ENCODE measurements at regions not wholly inside any gene's neighbourhood (a gene's known extent, or its start where the extent isn't known, plus 50 kb on each side); places are given as distances from the start of the nearest gene placed in this dataset.

- no peak for DNase-seq (ENCODE audit: low spot score)
Observed at GRCh38 chr14:104319491-104320241, 181.3 kb downstream of the KIF26A start.

GRCh38 chr14:104320611-104321086 lies 182.3 kb downstream of the KIF26A start:
- DNase-seq (ENCODE audit: low spot score), result no peak

DNA sequence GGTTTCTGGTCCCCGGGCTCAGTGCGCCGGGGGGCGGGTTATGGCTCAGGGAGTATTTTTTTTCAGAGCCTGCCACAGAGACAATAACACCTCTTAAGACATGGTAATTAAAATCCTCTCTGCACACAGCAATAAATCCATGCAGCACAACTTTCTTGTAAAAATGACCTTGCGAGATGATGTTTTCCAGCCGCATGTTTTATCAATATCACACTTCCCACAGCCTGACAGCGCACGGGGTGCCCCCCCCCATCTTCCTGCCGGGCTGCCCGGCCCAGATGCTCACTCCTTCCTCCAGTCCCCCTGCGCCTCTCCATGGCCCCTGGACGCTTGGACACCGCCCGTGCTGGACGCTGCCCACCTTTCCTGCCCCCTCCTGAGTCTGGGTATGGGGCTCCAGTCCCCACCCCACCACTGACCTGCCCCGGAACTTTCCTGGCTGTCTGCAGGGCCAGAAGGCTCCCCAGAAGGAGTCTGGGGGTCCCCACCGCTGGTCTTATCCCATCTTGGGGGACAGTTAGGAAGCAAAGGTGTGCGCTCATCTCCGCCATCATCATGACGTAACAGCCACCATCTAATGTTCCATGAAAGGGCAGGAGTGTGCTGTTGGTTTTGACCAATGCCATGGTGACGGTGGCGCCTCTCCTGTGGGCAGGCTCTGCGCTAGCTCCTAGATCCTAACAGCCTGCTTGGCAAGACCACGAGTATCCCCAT lies 182.9 kb downstream of the KIF26A start:
- no peak for DNase-seq (ENCODE audit: low spot score)

GRCh38 chr14:104321802-104322130 lies 183.4 kb downstream of the KIF26A start:
- DNase-seq (ENCODE audit: low spot score), result no peak

- no peak for DNase-seq (ENCODE audit: low spot score)
Observed at GRCh38 chr14:104322531-104323366, 184.4 kb downstream of the KIF26A start.

DNA sequence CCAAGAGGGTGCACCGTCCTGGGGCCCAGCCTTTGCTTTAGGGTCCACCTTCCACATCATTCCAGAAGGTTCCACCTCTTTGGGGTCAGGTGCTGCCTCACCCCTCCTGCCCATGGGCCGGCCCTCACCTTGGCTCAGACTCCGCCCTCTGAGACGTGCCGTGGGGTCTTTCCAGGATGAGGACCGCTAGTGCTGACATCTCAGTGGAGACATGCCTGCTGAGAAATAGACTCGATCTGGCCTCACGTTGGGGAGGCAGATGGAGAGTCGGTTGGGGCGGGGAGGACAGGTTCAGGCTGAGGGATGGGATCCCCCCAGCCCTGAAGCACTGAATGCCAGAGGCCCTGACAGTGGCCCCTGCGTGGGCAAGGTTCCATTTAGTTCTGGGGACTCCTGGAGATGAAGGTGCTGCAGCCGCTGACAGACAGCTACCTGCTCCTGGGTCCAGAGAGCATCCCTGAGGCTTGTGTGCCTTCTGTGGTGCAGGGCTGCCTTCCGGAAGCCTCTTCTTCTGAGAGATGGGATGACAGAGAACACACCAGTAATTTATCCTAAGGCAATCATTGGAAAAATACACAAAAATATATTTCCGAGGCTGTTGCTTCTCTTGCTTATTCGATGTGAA lies 185.3 kb downstream of the KIF26A start:
- DNase-seq (ENCODE audit: low spot score), result no peak

DNA sequence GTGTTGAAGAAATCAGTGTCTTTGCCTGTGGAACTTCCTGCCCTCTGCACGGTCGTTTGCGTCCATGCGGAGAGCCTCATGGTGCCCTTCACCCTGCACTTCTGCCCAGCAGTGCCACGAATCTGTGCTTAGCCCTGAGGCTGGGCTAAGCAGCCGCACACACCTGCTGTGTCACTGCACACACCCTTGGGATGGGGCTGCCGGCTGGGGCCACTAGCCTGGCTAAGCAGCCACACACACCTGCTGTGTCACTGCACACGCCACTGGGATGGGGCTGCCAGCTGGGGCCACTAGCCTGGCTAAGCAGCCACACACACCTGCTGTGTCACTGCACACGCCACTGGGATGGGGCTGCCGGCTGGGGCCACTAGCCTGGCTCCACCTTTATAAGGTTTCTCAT lies 188.5 kb downstream of the KIF26A start:
- no peak for DNase-seq (ENCODE audit: low spot score)

DNA sequence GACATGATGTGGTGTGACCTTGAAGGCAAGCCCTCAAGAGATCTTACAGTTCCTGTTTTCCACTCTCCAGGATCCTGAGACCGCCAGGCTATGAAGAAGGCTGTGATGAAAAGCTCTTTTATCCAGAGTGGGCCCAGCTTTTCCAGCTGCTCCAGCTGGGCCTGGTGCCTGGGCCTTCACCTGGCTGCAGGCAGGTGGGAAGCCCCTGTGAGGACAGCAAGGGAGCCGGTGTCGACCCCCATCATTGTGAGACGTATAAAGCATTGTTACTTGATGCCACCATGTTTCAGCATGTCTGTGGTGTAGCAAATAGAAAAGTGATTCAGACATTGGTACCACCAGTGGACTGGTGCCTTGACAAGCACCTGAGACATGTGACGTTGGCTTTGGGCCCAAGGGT lies 190.2 kb downstream of the KIF26A start:
- DNase-seq (ENCODE audit: low spot score), result no peak

DNA sequence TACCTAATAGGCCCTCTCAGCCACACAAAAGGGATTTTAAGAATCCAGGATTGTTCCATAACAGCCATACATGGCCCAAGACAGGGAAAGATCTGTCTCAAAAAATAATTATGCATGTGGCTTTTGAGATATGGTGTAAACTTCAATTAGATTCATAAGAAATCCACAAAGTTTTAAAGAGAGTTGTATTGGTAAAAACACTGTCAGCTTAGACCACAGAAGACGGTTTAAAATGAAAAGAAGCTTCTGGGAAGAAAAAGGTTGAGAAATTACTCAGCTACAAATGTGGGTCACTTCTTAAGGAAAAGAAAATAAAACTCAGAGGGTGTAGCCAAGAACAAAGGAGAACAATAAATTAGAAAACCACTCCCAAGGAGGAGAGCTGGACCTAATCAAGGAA lies 191.4 kb downstream of the KIF26A start:
- no peak for DNase-seq (ENCODE audit: low spot score)

DNA sequence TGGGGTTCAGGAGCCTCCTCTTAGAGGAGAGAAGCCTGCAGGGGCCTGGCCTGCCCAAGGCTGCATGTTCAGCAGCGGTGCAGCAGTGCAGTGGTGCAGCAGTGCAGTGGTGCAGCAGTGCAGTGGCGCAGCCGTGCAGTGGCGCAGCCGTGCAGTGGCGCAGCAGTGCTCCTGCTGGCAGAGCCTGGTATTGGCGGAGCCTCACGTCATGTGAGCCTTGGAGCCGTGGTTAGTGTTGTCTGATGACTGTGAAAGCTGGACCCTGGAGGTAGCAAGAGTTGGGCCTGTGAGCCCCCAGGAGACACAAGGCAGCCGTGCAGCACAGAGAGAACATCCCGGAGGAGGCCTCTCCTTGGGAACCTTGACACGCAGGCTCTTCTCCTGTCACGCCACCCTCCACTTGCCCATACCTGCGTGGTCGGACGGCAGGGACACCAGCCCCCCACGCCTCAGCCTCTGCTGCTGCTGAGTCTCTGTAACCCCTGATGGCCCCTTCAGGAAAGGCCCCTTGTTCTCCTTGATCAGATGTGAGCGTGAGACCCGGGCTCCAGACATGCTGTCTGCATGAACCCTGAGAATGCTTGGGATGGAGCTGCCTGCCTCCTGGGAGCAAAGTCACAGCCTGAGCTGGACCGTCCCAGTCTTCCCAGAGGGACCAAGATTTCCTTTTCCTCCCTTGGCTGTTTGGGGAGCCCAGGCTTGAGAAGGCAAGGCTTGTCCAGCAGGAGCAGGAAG lies 193.7 kb downstream of the KIF26A start:
- no peak for DNase-seq (ENCODE audit: low spot score)

GRCh38 chr14:104332634-104333270 lies 194.4 kb downstream of the KIF26A start:
- no peak for DNase-seq (ENCODE audit: low spot score)

DNA sequence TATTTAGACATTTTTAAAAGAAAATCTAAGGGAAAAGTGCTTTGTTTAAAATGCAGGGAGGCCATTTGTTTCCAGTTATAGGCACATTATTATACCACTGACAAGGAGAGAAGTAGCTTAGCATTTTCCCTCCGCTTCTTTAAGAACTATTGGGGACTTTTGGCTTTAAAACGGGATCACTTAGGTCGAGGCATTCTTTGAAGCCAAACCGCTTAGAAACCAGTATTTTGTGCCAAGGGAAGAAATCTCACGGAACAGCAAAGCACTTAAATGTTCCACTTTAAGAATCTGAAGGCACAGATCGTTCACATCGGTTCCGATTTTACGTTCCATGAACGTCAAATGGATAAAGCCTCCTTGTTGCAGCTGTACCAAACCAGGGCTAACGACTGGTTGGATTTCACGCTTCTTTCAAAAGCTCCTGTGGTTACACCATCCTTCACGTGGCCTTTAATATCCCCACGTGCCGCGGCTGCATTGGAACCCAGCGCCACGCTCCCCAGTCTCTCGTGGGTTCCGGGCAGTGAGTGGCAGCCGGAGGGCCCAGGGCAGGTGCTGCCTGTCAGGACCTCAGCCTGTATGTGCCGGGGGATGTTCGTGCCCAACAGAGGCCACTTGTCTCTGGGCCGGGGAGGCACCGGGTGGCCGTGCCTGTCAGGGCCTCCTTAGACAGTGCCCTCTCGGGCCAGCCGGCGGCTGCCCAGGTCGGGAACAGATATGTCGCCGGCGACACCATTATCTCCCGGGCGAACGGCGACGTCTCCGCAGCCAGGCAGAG lies 195.4 kb downstream of the KIF26A start:
- DNase-seq (ENCODE audit: low spot score), result no peak

GRCh38 chr14:104334424-104335161 lies 196.2 kb downstream of the KIF26A start:
- DNase-seq (ENCODE audit: low spot score), result no peak

DNA sequence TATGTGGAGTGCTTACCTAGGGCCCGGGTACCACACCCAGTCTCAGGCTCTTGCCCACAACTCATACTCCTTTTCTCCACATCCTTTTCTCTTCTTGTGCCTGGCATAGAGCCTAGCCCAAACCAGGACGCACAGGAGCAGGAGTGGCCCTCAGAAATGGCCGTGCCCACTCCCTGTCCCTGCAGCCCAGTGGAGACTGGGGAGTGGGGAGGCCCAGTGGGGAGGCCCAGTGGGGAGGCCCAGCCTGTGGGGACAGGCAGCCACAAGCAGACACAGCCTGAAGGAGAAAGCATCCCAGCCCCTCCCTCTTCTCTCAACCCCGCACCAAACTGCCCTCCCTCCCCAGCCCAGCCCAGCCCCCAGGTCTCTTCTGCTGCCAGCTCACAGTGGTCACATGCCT lies 196.8 kb downstream of the KIF26A start:
- DNase-seq (ENCODE audit: low spot score), result no peak

DNA sequence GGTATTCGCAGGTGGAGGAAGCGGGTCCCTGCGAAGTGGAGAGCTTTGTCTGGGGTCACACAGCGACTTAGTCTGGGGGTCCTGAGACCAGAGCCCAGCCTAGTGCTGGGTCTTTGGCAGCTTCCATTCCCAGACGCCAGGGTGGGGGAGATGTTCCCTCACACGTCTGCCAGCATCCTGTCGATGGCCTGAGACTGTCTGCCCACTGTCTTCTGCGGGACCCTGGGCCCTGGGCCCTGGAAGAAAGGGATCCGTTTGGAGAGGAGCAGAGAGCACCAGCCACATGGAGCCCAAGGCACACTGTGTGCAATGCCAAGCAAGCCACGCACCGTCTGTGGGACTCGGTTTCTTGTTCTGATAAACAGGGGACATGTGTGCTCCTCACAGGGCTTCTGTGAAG lies 197.2 kb downstream of the KIF26A start:
- DNase-seq (ENCODE audit: low spot score), result no peak

- no peak for DNase-seq (ENCODE audit: low spot score)
Observed at GRCh38 chr14:104337351-104337750, 199.0 kb downstream of the KIF26A start.

DNA sequence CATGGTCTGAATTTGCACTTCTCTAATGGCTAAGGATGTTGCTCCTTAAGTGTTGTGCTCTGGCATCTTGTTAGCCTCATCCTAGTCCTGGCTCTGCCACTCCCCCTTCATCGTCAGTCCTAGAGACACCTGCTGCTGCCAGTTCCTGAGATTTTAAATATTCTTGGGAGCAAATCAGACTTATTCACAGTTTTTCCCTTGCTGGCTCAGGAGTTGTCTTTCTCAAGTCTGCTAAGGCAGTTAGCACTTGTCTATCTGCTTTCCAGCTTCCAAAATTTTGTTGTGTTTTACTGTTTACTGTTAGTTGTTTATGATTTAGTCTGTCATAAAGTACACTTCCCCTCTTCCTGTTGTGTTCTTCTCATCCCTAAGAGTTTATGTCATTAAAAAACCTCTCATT lies 201.0 kb downstream of the KIF26A start:
- no peak for DNase-seq (ENCODE audit: low spot score)

GRCh38 chr14:104339829-104340228 lies 201.4 kb downstream of the KIF26A start:
- DNase-seq (ENCODE audit: low spot score), result no peak

Measured in putamen (tissue), 1 donor.